ENCODE measurements at regions not wholly inside any gene's neighbourhood (a gene's known extent, or its start where the extent isn't known, plus 50 kb on each side); places are given as distances from the start of the nearest gene placed in this dataset.

DNA sequence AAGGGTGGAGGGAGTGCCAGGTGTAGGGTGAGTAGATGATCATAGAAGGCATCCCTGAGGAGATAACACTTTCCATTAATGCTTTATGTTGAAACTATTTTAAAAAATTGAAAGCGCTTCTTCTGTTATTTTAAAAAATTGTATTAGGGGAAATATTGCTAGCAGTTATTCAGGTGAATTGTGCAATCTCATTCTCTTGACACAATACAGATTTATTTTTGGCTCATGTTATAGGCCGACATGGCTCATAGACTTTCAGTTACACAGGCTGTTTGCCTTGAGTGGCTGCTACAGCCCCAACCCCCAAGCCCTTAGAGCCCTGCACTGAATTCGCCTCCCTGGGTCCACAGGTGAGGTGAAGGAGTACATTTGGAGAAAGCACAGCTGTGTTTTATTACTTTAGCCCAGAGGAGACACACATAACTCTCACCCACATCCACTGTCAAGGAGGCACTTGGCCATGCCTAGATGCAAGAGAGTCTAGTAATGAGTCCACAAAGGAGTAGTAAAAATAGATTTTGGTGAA lies 228.2 kb downstream of the RFPL4B start:
- no peak for DNase-seq
- TF ChIP-seq EZH2phosphoT487 (IDR thresholded peaks at IDR 0.05; ENCODE audit: low read length) (no peak), EZH2 (optimal IDR thresholded peaks at IDR 0.05; ENCODE audit: low read depth, low read length) (no peak)
- TF ChIP-seq, protein P1, sequence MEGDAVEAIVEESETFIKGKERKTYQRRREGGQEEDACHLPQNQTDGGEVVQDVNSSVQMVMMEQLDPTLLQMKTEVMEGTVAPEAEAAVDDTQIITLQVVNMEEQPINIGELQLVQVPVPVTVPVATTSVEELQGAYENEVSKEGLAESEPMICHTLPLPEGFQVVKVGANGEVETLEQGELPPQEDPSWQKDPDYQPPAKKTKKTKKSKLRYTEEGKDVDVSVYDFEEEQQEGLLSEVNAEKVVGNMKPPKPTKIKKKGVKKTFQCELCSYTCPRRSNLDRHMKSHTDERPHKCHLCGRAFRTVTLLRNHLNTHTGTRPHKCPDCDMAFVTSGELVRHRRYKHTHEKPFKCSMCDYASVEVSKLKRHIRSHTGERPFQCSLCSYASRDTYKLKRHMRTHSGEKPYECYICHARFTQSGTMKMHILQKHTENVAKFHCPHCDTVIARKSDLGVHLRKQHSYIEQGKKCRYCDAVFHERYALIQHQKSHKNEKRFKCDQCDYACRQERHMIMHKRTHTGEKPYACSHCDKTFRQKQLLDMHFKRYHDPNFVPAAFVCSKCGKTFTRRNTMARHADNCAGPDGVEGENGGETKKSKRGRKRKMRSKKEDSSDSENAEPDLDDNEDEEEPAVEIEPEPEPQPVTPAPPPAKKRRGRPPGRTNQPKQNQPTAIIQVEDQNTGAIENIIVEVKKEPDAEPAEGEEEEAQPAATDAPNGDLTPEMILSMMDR (IDR thresholded peaks at IDR 0.05; ENCODE audit: low read length), result no peak
- no peaks in the 10 kb centered on the region for H3K27me3 ChIP-seq (replicated peaks; ENCODE audit: insufficient read depth, low read length)

DNA sequence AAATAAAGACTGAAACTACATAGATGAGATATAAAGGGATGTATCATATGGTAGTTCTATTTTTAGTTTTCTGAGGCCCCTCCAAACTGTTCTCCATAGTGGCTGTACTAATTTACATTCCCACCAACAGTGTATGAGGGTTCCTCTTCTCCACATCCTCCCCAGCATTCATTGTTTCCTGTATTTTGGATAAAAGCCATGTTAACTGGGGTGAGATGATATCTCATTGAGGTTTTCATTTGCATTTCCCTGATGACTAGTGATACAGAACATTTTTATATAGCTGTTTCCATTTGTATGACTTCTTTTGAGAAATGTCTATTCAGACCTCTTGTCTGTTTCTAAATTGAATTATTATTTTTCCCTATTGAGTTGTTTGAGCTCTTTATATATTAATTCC lies 229.3 kb downstream of the RFPL4B start:
- Histone ChIP-seq H3K4me3 (ENCODE audit: low read length) (no peak overlapping the region), H3F3A (ENCODE audit: insufficient read depth, low read length) (no peaks in the 10 kb centered on the region), H3K27ac (ENCODE audit: low read length) (no peak overlapping the region), H3K27me3 (replicated peaks; ENCODE audit: insufficient read depth, low read length) (no peaks in the 10 kb centered on the region), H3K79me2 (ENCODE audit: low read length) (no peaks in the 10 kb centered on the region), H3K36me3 (replicated peaks; ENCODE audit: insufficient read depth, low read length) (no peaks in the 10 kb centered on the region), H3K9me2 (replicated peaks; ENCODE audit: insufficient read depth, low read length) (no peaks in the 10 kb centered on the region), H3K9me3 (replicated peaks; ENCODE audit: insufficient read depth, low read length) (no peaks in the 10 kb centered on the region), H3K4me2 (ENCODE audit: low read depth, low read length) (no peak overlapping the region), H3K9ac (ENCODE audit: low read length) (no peak overlapping the region), H4K20me1 (ENCODE audit: insufficient read depth, low read length) (no peaks in the 10 kb centered on the region), H3K4me1 (ENCODE audit: low read length) (no peaks in the 10 kb centered on the region), H2AFZ (ENCODE audit: low read length) (no peak overlapping the region)
- TF ChIP-seq, protein P1 (IDR thresholded peaks at IDR 0.05; ENCODE audit: low read length), result no peak
- no peak for TF ChIP-seq EZH2 (optimal IDR thresholded peaks at IDR 0.05; ENCODE audit: low read depth, low read length)
- TF ChIP-seq EZH2phosphoT487 (IDR thresholded peaks at IDR 0.05; ENCODE audit: low read length), result no peak
- DNase-seq, result no peak

More for the DNA sequence above, 228.2 kb downstream of the RFPL4B start:
- Histone ChIP-seq H3K27ac (ENCODE audit: low read length) (no peak overlapping the region), H3K79me2 (ENCODE audit: low read length) (no peaks in the 10 kb centered on the region), H3K4me2 (ENCODE audit: low read depth, low read length) (no peak overlapping the region), H3K36me3 (replicated peaks; ENCODE audit: insufficient read depth, low read length) (no peaks in the 10 kb centered on the region), H4K20me1 (ENCODE audit: insufficient read depth, low read length) (no peaks in the 10 kb centered on the region), H2AFZ (ENCODE audit: low read length) (no peak overlapping the region), H3K9me3 (replicated peaks; ENCODE audit: insufficient read depth, low read length) (no peaks in the 10 kb centered on the region), H3F3A (ENCODE audit: insufficient read depth, low read length) (no peaks in the 10 kb centered on the region), H3K9ac (ENCODE audit: low read length) (no peak overlapping the region), H3K9me2 (replicated peaks; ENCODE audit: insufficient read depth, low read length) (no peaks in the 10 kb centered on the region), H3K4me3 (ENCODE audit: low read length) (no peak overlapping the region), H3K4me1 (ENCODE audit: low read length) (no peaks in the 10 kb centered on the region)

GRCh38 chr6:112579601-112580000 lies 232.5 kb downstream of the RFPL4B start:
- no peaks in the 10 kb centered on the region for H3F3A ChIP-seq (ENCODE audit: insufficient read depth, low read length)
- no peaks in the 10 kb centered on the region for H4K20me1 ChIP-seq (ENCODE audit: insufficient read depth, low read length)

More at GRCh38 chr6:112579601-112580000, 232.5 kb downstream of the RFPL4B start:
- no peak overlapping the region for H3K9ac ChIP-seq (ENCODE audit: low read length)
- H3K79me2 ChIP-seq (ENCODE audit: low read length), result no peaks in the 10 kb centered on the region
- TF ChIP-seq EZH2phosphoT487 (IDR thresholded peaks at IDR 0.05; ENCODE audit: low read length), result no peak
- TF ChIP-seq, protein P1 (IDR thresholded peaks at IDR 0.05; ENCODE audit: low read length), result no peak
- no peak for TF ChIP-seq EZH2 (optimal IDR thresholded peaks at IDR 0.05; ENCODE audit: low read depth, low read length)
- no peaks in the 10 kb centered on the region for H3K36me3 ChIP-seq (replicated peaks; ENCODE audit: insufficient read depth, low read length)
- H2AFZ ChIP-seq (ENCODE audit: low read length), result no peak overlapping the region
- H3K27me3 ChIP-seq (replicated peaks; ENCODE audit: insufficient read depth, low read length), result no peaks in the 10 kb centered on the region
- H3K27ac ChIP-seq (ENCODE audit: low read length), result no peak overlapping the region
- H3K4me3 ChIP-seq (ENCODE audit: low read length), result no peak overlapping the region
- H3K9me3 ChIP-seq (replicated peaks; ENCODE audit: insufficient read depth, low read length), result no peaks in the 10 kb centered on the region
- no peak overlapping the region for H3K4me2 ChIP-seq (ENCODE audit: low read depth, low read length)
- no peak for DNase-seq
- H3K4me1 ChIP-seq (ENCODE audit: low read length), result no peaks in the 10 kb centered on the region
- H3K9me2 ChIP-seq (replicated peaks; ENCODE audit: insufficient read depth, low read length), result no peaks in the 10 kb centered on the region

Data from MM.1S (cell line).